GM13976 (cell line): ENCODE measurements at regions not wholly inside any gene's neighbourhood (a gene's known extent, or its start where the extent isn't known, plus 50 kb on each side); places are given as distances from the start of the nearest gene placed in this dataset.

ENCODE experiments used
- DNase-seq: peaks from one replicate; pipeline ENCODE4 v3.0.0; 2012; ENCODE audit warnings: low spot score
- in situ Hi-C: fragments of 300-500 bp; cut with MboI; formaldehyde crosslinking; loops from one replicate; pipeline ENCODE4 v1.12.0; 2022; ENCODE audit warnings: low sequenced_read_pairs, mixed read lengths, inconsistent platforms; ENCODE audit not compliant: unreplicated experiment
- TF ChIP-seq, protein P1 (sequence below): IDR thresholded peaks from 2 replicates; pipeline ENCODE4 v1.5.1; 2012; ENCODE audit warnings: borderline replicate concordance, mild to moderate bottlenecking; ENCODE audit not compliant: insufficient read depth; ENCODE audit errors: extremely low read depth, missing control alignments, control extremely low read depth

DNA sequence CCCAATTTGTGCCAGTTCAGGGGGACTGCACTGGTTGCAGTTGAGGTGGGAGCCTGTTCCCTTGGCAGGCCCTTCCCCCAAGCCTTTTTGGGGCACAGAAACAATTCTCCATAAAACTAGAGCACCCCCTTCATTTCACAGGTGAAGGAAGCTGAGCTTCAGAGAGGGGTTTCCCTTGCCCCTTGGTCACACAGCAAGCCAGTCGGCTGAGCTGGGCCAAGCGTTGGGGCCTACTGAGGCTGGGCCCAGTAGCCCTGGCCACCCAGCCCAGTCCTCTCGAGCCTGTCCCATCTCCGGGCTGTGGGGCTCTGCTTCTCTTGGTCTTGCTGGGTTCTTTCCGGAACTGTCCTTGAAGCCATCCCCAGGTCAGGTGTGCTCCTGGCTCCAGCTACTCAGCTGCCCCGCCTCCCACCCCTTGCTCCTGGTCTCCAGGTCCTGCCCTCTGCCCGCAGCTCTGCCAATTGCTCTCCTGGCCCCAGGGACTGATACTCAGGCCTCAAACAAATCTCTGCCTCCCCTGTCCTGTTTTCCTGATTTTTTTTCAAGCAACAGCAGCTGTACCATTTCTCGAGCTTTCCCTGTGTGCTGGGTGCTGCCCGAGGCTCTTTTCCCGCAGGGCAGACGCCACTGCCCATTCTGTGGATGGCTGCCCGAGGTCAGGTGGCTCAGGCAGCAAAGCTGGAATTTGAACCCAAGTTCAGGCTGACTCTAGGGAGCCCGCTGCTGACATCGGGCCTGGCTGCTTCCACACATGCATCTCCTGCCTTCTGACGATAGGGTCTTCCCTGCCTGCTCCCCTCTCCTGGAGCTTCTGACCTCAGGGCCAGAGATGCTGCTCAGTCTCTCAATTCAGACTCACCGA is 87.4 kb upstream of the NKD1 start:
- no peak for DNase-seq
- in situ Hi-C loops: no loop called here
- TF ChIP-seq, protein P1, sequence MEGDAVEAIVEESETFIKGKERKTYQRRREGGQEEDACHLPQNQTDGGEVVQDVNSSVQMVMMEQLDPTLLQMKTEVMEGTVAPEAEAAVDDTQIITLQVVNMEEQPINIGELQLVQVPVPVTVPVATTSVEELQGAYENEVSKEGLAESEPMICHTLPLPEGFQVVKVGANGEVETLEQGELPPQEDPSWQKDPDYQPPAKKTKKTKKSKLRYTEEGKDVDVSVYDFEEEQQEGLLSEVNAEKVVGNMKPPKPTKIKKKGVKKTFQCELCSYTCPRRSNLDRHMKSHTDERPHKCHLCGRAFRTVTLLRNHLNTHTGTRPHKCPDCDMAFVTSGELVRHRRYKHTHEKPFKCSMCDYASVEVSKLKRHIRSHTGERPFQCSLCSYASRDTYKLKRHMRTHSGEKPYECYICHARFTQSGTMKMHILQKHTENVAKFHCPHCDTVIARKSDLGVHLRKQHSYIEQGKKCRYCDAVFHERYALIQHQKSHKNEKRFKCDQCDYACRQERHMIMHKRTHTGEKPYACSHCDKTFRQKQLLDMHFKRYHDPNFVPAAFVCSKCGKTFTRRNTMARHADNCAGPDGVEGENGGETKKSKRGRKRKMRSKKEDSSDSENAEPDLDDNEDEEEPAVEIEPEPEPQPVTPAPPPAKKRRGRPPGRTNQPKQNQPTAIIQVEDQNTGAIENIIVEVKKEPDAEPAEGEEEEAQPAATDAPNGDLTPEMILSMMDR: no peak

DNA sequence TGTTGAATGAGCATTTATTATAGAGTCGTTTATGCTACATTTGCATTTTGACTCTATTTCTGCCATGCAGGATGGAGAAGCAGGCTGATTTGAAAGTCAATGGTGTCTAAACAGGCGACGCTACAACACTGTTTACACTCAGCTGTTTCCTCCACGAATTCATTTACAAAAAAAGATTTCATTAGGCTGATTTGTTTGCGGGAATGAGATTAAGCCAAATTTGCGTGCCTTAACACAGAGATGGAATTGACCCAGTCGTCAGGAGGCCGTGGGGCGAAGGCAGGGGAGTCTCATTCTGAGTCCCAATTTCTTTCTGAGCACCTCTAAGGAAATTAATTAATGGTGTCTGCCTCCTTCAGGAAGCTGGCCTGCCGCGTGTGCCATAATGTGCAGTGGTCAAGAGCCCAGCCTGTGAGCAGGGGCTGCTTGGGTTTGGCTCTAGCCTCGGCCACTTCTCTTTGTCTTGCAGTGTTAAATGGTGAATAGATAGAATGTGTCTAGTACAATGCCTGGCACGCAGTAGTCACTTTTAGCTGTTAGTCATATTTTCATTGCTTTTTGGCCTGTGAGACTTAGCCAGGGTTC is 88.6 kb upstream of the NKD1 start:
- DNase-seq: no peak
- TF ChIP-seq, protein P1: no peak
- in situ Hi-C loops: no loop called here

DNA sequence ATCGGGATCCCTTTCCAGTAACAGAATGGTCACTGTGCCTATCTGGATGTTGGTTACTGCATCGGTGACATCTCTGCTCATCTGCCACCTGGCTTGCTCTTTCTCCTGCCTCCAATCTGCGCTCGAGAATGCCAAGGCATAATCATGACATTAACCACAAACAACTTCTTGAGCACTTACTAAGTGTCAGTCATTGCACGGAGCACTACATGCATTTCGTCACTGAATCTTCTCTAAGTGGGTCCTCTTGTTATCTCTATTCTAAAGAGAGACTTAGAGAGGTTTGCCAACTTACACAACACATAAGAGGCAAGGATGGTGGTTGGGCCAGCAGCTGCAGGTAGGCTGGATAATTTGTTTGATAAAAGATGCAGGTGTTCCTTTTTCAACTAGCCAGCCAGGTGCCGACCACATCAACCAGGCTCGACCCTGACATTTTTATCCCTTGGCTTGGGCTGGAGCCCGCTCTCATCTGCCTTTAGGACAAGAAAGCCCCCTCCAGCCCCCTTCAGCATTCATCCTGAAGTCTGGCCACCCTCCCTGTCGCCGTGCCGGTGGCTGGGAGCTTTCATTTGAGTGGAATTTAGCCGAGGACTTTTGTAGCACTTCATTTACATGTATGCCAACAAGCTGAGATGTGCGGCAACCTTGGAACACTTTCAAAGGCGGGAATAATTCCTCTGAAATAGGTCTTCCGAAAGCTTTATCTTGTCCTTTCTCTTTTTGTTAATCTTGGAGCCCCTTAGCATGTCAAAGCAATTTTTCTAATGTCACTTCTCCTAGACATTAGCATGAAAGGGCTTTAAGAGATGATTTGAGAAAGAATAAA is 89.3 kb upstream of the NKD1 start:
- in situ Hi-C loops: no loop called here
- TF ChIP-seq, protein P1: no peak
- DNase-seq: no peak

DNA sequence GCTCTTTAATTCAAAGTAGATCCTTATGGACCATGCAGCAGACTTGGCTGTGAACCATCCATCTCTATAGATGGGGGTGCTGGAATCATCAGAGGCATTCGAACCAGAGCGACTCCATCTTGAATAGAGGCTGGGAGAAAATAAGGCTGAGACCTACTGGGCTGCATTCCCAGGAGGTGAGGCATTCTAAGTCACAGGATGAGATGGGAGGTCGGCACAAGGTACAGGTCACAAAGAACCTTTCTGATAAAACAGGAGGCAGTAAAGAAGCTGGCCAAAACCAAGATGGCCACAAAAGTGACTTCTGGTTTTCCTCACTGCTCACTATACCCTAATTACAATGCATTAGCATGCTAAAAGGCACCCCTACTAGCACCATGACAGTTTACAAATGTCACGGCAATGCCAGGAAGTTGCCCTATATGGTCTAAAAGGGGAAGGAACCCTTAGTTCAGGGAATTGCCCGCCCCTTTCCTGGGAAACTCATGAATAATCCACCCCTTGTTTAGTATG is 89.2 kb upstream of the BRD7 start:
- TF ChIP-seq, protein P1: no peak
- no peak for DNase-seq
- in situ Hi-C loops: no loop called here

DNA sequence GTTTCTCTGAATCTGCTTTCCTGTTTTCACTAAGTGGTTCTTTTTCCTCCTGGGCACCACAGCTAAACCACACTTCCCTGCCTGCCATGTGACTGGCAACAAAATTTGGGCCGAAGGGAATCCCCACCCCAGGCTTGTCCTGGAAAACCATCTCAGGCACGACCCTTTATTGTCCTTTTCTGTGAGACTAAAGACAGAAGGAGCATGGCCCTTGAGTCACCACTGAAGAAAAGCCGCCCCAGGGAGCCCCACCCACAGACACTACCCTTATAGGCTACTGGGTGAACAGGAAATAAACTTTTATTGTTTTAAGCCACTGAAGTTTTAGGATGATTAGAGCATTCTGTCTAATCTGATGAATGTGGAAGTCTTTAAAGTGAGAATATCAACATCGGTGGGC is 88.6 kb upstream of the BRD7 start:
- no peak for DNase-seq
- TF ChIP-seq, protein P1: no peak
- in situ Hi-C loops: no loop called here

DNA sequence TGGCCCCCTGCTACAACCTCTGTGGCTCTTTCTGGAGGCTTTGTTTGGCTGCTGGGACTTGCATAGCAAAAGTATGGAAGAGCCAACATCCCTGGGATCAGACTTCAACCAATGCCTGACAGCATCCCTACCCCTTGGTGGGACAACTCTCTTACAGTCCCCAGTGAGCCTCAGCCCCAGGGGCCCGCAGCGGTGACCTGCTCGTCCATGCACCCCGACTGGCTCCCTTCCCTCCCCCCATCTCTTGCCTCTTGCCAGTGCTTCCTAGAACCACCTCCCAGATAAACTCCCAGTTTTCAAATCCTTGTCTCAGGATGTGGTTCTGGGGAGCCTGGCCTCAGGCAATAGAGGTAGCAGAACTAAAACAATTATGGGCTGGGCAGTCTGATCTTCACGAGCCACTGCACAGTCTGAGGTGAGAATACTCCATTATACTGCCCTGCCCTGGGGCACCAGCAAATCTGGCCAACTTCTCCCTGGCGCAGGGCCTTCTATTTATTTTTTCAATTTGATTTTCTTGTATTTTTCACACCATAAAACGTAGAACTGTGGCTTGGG is 86.6 kb upstream of the BRD7 start:
- in situ Hi-C loops: no loop called here
- DNase-seq: no peak
- TF ChIP-seq, protein P1: no peak
